DND-41 (cell line): ENCODE measurements at regions not wholly inside any gene's neighbourhood (a gene's known extent, or its start where the extent isn't known, plus 50 kb on each side); places are given as distances from the start of the nearest gene placed in this dataset.

Experiments
- ATAC-seq: fragments of 200-7000 bp; cut with Tn5 transposase; 3 replicates; pipeline ENCODE4 v1.9.1; 2021; ENCODE audit warnings: low read depth; ENCODE audit not compliant: insufficient read depth
- DNase-seq: peaks from one replicate; pipeline ENCODE4 v3.0.0-alpha.2; 2020
- H2AFZ ChIP-seq: 2 replicates; pipeline ENCODE4 v1.6.0; 2012; ENCODE audit warnings: low read depth, low read length
- H3K27ac ChIP-seq: 2 replicates; pipeline ENCODE4 v1.5.1; 2012; ENCODE audit warnings: low read length, inconsistent platforms
- H3K27me3 ChIP-seq: fragments of 200-600 bp; sonication (generic); 2 replicates; pipeline ENCODE4 v1.6.0; 2012; ENCODE audit warnings: low read length, mild to moderate bottlenecking, inconsistent platforms; ENCODE audit not compliant: insufficient read depth, poor library complexity
- H3K36me3 ChIP-seq: 2 replicates; pipeline ENCODE4 v1.5.1; 2012; ENCODE audit warnings: low read length, inconsistent platforms; ENCODE audit not compliant: insufficient read depth
- H3K4me1 ChIP-seq: 2 replicates; pipeline ENCODE4 v1.5.1; 2012; ENCODE audit warnings: mild to moderate bottlenecking, low read length; ENCODE audit not compliant: insufficient read depth
- H3K4me2 ChIP-seq: 2 replicates; pipeline ENCODE4 v1.6.0; 2012; ENCODE audit warnings: mild to moderate bottlenecking, moderate library complexity, low read length, inconsistent platforms; ENCODE audit not compliant: insufficient read depth
- H3K4me3 ChIP-seq, 2 experiments: fragments of 200-600 bp in 1 of 2; shearing (Covaris generic) in 1 of 2; 2 replicates each; pipeline ENCODE4 v1.5.1; 2012 to 2016; ENCODE audit warnings: inconsistent platforms in 2 of 2, low read length in 2 of 2, mild to moderate bottlenecking in 2 of 2, low read depth in 1 of 2, moderate library complexity in 1 of 2
- H3K79me2 ChIP-seq: 2 replicates; pipeline ENCODE4 v1.6.0; 2012; ENCODE audit warnings: low read length, inconsistent platforms; ENCODE audit not compliant: insufficient read depth
- H3K9ac ChIP-seq: 2 replicates; pipeline ENCODE4 v1.6.0; 2012; ENCODE audit warnings: low read depth, mild to moderate bottlenecking, inconsistent platforms, low read length, moderate library complexity
- H3K9me3 ChIP-seq: 2 replicates; pipeline ENCODE4 v1.5.1; 2012; ENCODE audit warnings: low read length, moderate library complexity, mild to moderate bottlenecking, inconsistent platforms; ENCODE audit not compliant: insufficient read depth, severe bottlenecking
- H4K20me1 ChIP-seq: 2 replicates; pipeline ENCODE4 v1.6.0; 2012; ENCODE audit warnings: low read length; ENCODE audit not compliant: insufficient read depth
- EZH2 ChIP-seq: IDR thresholded peaks from 3 replicates; pipeline ENCODE4 v1.6.1; 2012; ENCODE audit warnings: borderline replicate concordance, low read depth, mild to moderate bottlenecking, moderate library complexity, low read length, inconsistent platforms; ENCODE audit not compliant: severe bottlenecking
- TF ChIP-seq, protein P1 (sequence below): IDR thresholded peaks from 2 replicates; pipeline ENCODE4 v1.5.1; 2012; ENCODE audit warnings: borderline replicate concordance, low read length, moderate library complexity, mild to moderate bottlenecking; ENCODE audit not compliant: poor library complexity, severe bottlenecking; ENCODE audit errors: extremely low read depth

DNA sequence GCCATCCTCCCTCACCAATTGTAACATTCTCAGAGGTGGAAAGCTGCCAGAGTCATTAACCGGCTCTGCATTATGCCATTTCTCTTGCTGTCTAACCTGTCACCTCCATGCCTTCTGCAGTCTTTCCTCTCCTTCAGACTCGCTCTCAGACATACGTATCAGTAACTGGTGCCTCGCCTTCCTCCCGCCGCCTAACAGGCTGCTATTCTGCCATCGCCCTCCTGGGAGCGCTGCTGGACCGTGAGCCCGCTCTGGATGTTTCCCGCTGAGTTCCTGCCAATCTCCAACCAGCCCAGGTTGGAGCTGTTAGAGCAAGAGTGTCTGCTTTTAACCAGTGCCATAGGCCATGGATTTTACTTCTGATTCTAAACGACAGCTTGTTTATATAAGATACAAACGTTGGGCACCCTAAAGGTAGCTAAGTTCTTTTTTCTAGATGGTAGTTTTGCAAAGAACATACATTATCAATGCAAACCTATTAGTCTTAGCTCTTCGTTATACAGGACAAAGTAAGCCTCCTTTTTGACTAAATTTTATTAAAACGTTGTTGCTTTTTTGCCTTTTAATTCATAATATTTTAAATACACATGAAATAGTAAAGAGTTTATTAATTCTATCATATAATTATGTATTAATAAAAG lies 59.5 kb upstream of the NEIL3 start:
- H2AFZ ChIP-seq: peak overlapping the region; percentile 94
- peak overlapping the region; percentile 89 for H3K27ac ChIP-seq
- H3K4me3 ChIP-seq: peak overlapping the region in 1 of 2 experiments; percentile 44; a peak in 2 of 4 replicates
- no peaks in the 10 kb centered on the region for H3K27me3 ChIP-seq
- no peaks in the 10 kb centered on the region for H3K9me3 ChIP-seq
- H3K4me2 ChIP-seq: peak overlapping the region; percentile 71
- TF ChIP-seq, protein P1, sequence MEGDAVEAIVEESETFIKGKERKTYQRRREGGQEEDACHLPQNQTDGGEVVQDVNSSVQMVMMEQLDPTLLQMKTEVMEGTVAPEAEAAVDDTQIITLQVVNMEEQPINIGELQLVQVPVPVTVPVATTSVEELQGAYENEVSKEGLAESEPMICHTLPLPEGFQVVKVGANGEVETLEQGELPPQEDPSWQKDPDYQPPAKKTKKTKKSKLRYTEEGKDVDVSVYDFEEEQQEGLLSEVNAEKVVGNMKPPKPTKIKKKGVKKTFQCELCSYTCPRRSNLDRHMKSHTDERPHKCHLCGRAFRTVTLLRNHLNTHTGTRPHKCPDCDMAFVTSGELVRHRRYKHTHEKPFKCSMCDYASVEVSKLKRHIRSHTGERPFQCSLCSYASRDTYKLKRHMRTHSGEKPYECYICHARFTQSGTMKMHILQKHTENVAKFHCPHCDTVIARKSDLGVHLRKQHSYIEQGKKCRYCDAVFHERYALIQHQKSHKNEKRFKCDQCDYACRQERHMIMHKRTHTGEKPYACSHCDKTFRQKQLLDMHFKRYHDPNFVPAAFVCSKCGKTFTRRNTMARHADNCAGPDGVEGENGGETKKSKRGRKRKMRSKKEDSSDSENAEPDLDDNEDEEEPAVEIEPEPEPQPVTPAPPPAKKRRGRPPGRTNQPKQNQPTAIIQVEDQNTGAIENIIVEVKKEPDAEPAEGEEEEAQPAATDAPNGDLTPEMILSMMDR: peak; percentile 100
- no peak for TF ChIP-seq EZH2
- DNase-seq: peak; percentile 92
- peaks cover 17% of the 10 kb centered on the region for H3K79me2 ChIP-seq
- H3K36me3 ChIP-seq: no peaks in the 10 kb centered on the region
- H3K9ac ChIP-seq: peak overlapping the region; percentile 48
- H3K4me1 ChIP-seq: peaks cover 49% of the 10 kb centered on the region
- no peaks in the 10 kb centered on the region for H4K20me1 ChIP-seq
- ATAC-seq: peak; percentile 80

DNA sequence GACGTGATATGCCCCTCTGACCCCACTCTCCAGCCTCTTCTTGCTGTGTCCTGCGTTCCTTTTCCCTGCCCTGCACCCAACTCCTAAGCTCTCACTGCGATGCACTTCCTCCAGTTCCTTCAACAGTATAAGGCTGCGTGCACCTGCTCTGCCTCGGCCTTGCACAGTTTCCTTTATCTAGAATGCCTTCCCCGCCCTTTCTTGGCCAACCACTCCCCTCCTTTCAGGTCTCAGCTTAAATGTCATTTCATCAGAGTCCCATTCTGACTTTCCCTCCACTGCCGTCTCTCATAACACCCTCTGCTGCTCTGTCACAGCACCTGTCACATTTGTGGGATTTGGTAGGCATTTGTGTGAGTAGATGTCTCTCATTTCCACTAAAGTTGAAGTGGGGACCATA lies 58.4 kb upstream of the NEIL3 start:
- H3K9ac ChIP-seq: peak overlapping the region; percentile 48
- peak overlapping the region; percentile 17 for H2AFZ ChIP-seq
- no peaks in the 10 kb centered on the region for H4K20me1 ChIP-seq
- peaks cover 16% of the 10 kb centered on the region for H3K79me2 ChIP-seq
- peak overlapping the region; percentile 71 for H3K4me2 ChIP-seq
- H3K36me3 ChIP-seq: no peaks in the 10 kb centered on the region
- peaks cover 56% of the 10 kb centered on the region for H3K4me1 ChIP-seq
- ATAC-seq: peak; percentile 91
- H3K4me3 ChIP-seq: peak overlapping the region in 1 of 2 experiments; percentile 8; a peak in 2 of 4 replicates
- no peaks in the 10 kb centered on the region for H3K9me3 ChIP-seq
- peak overlapping the region; percentile 89 for H3K27ac ChIP-seq
- no peaks in the 10 kb centered on the region for H3K27me3 ChIP-seq
- TF ChIP-seq, protein P1: peak; percentile 51
- no peak for TF ChIP-seq EZH2
- peak; percentile 90 for DNase-seq

DNA sequence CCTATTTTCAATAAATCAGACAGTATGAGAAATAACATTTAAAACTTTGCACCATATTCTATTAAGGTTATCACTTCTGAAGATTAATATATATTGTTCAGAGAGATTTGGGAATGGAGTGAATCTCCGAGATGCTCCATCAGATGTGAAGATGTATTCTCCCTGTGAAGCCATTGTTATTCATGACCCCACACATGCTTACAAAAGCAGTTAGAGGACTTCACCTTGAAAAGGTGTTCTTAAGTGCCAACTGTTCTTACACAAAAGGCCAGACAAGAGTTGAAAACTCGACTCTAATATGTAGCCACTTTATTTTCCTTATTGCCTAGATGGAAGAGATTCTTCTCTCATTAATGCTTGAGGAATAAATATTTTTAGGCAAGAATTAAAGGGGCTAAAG lies 54.3 kb upstream of the NEIL3 start:
- no peak for ATAC-seq
- H3K4me2 ChIP-seq: no peak overlapping the region
- no peak overlapping the region for H3K4me3 ChIP-seq
- H3K9me3 ChIP-seq: no peaks in the 10 kb centered on the region
- no peaks in the 10 kb centered on the region for H3K27me3 ChIP-seq
- no peak overlapping the region for H3K9ac ChIP-seq
- no peak overlapping the region for H3K27ac ChIP-seq
- TF ChIP-seq, protein P1: no peak
- no peak for TF ChIP-seq EZH2
- H3K36me3 ChIP-seq: no peaks in the 10 kb centered on the region
- H2AFZ ChIP-seq: no peak overlapping the region
- H3K79me2 ChIP-seq: peaks cover 3% of the 10 kb centered on the region
- H4K20me1 ChIP-seq: no peaks in the 10 kb centered on the region
- peaks cover 48% of the 10 kb centered on the region for H3K4me1 ChIP-seq
- no peak for DNase-seq
